Fibroblast of skin of right quadriceps (primary cell): ENCODE measurements at regions not wholly inside any gene's neighbourhood (a gene's known extent, or its start where the extent isn't known, plus 50 kb on each side); places are given as distances from the start of the nearest gene placed in this dataset.

Experiments used
- DNase-seq: peaks from one replicate; pipeline ENCODE4 v3.0.0-alpha.2; 2013

DNA sequence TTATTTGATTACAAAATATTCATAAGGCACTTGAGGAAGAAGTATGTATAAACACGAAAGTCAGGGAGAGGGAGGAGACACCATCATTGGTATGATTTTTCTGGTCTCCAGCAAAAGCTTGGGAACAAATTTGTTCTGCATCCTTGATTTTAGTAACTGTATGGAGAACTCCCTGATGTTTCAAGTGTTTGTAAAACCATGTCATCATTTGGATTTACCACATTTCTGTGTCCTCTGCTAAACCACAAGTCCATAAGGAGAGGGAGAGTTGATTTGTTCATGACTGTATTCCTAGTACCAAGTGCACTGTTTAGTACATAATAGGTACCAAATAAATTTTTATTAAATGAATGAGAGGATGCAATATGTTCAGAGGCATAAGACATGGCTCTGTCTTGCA lies 181.1 kb downstream of the BTG1 start:
- no peak for DNase-seq

GRCh38 chr12:91959220-91959619 lies 186.4 kb downstream of the BTG1 start:
- DNase-seq: no peak

DNA sequence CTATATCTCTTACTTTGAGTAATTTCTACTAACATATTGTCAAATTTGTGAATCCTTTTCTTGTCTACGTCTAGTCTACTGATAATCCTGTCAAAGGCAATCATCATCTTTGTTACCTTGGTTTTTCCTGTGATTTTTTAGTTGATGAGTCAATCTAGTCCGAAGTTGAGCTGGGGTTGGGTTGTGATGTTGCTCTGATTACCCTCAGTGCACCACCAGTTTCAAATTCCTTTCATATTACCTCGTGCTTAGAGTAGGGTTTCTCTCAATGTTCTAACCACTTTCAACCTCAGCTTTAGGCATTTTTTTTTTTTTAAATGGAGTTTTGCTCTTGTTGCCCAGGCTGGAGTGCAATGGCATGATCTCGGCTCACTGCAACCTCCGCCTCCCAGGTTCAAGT lies 186.8 kb downstream of the BTG1 start:
- DNase-seq: peak; percentile 81

DNA sequence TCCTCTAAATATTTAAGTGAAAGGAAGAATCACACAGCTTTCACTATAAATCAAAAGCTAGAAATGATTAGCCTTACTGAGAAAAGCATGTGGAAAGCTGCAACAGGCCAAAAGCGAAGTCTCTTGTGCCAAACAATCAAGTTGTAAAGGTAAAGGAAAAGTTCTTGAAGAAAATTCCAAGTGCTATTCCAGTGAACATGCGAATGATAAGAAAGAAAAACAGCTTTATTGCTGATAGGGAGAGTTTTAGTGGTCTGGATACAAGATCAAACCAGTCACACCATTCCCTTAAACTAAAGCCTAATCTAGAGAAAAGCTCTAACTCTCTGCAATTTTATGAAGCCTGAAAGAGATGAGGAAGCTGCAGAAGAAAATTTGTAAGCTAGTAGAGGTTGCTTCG lies 190.9 kb downstream of the BTG1 start:
- no peak for DNase-seq

DNA sequence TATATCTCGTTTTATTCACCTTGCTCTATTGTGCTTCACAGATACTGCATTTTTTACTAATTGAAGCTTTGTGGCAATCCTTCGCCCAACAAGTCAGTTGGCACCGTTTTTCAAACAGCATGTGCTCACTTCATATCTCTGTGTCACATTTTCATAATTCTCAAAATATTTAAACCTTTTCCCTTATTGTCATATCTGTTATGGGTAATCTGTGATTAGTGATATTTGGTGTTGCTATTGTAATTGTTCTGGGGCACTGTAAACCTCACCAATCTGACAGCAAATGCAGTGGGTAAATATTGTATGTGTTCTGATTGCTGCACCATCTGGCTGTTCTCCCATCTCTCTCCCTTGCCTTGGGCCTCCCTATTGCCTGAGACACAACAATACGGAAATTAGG lies 191.3 kb downstream of the BTG1 start:
- no peak for DNase-seq

- DNase-seq: no peak
These were observed 192.7 kb downstream of the BTG1 start for GRCh38 chr12:91952916-91953315.

GRCh38 chr12:91951571-91951970 lies 194.1 kb downstream of the BTG1 start:
- peak; percentile 19 for DNase-seq

- DNase-seq: no peak
These were observed 197.1 kb downstream of the BTG1 start for GRCh38 chr12:91948504-91948903.

- DNase-seq: no peak
These were observed 198.2 kb downstream of the BTG1 start for GRCh38 chr12:91947459-91947858.

- no peak for DNase-seq
These were observed 201.0 kb downstream of the BTG1 start for GRCh38 chr12:91944637-91945036.

DNA sequence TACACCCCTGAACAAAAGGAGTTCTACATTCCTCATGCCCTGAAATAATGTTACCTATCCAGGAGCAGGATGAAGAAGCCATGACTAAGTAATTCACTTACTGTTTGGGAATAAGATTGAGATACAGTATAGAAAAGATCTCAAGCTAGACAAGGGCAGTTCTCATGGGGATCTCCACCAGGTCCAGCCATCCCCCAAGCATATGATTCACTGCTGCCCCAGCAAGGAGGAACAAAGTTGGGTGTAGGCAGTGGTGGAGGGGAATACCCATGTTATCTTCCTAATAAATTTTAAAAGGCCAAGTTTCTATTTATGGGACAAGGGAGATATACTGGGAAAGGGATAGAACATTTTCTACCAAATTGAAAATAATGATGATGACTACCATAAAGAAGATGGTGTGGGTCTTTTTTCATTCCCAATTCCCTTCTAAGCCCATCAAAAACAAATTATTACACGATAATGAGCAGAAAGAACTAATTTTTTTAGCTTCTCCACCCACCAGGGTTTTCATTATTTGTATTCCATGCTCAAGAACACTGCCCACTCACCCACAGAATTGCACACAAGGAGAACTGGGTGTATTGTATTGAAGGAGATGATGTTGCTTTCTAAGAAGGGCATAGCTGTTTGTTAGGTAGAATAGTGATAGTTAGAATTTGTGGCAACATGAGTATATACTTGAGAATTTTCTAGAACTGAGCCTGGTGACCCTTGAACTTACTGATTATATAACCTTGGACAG lies 204.6 kb downstream of the BTG1 start:
- no peak for DNase-seq

DNA sequence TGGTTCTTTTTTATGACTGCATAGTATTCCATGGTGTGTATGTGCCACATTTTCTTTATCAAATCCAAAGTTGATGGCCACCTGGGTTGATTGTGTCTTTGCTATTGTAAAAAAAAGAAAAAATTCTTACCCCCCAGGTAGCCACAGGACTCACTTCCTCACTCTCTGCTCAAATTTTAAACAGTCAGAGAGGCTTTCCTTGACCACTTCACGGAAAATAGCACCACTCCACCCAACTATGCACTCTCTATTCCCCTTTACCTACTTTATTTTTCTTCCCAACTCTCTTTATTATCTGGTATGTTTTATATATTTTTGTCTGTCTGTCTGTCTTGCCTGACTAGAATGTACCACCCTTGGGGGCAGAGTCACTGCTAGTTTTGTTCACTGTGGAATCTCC lies 205.3 kb downstream of the BTG1 start:
- no peak for DNase-seq

GRCh38 chr12:91937706-91938105 lies 207.9 kb downstream of the BTG1 start:
- DNase-seq: no peak

DNA sequence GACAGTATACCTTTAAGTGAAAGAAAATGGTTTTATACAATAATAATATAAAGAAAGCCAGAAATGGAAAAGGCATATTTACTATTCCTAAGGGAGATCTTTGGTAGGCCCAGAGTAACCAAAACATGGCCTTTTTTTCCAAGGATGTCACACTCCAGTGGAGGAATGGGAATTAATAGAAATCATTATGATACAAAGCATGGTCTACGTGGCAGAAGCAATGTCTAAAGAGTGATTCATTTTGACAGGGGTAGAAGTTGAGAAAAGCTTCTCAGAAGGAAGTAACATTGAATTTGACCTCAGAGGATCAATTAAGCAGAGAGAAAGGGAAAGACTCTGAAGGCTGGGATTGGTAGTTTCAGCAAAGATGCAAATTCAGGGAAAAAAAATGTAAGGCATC lies 208.6 kb downstream of the BTG1 start:
- DNase-seq: no peak

GRCh38 chr12:91935296-91935695 lies 210.3 kb downstream of the BTG1 start:
- DNase-seq: no peak

DNA sequence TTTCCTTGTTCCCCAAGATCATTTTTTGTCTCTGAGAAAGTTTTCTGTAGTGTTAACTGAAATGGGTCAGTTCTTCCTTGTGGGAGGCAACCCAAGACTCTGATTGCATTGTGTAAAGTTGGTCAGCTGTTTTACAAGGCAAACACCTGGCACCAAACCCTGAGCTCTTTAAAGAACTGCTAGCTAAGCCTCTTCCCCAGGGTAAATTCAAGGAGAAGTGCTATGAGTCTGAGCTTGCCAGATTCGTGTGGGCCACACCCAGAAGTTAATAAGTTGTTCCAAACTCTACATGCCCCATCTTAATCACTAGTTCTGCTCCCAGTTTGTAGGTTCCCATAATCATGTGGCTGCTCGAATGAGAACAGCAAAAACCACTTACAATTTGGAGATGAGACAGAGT lies 214.5 kb downstream of the BTG1 start:
- DNase-seq: no peak

DNA sequence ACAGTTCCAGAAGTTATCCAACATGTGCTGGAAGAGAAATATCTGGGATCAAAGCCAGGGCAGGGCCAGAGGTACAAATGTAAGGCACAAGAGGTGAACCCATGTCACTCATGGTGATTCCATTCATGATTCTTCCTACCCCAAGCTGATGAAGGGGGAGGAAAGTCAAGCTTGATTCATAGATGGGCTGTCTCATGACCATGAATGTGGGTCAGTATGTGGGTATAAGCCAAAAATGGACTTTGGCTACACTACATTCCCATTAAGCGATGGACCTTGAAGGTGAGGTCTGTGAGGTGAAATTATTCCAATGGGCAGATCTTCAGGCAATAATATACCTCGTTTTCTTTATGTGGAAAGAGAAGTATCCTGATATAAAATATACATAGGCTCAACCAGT lies 217.1 kb downstream of the BTG1 start:
- no peak for DNase-seq

- peak; percentile 69 for DNase-seq
These were observed 218.8 kb downstream of the BTG1 start for GRCh38 chr12:91926848-91927247.

DNA sequence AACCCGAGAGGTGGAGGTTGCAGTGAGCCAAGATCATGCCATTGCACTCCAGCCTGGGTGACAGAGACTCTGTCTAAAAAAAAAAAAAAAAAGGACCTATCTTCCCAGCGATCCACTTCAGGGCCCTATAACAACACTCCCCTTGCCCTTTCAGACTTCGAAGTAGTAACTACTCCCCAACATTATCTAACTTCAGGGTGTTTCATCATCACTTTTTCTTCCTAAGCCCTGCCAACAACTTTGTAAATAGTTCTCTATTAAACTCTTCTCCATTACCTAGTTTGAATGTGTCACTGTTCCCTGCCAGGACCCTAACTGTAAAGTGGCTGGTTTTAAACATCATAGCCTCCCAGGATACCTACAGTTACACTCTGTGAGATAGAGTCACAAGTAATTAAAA lies 220.8 kb downstream of the BTG1 start:
- no peak for DNase-seq

GRCh38 chr12:91923864-91924263 lies 221.8 kb downstream of the BTG1 start:
- no peak for DNase-seq

GRCh38 chr12:91922674-91923073 lies 223.0 kb downstream of the BTG1 start:
- no peak for DNase-seq

DNA sequence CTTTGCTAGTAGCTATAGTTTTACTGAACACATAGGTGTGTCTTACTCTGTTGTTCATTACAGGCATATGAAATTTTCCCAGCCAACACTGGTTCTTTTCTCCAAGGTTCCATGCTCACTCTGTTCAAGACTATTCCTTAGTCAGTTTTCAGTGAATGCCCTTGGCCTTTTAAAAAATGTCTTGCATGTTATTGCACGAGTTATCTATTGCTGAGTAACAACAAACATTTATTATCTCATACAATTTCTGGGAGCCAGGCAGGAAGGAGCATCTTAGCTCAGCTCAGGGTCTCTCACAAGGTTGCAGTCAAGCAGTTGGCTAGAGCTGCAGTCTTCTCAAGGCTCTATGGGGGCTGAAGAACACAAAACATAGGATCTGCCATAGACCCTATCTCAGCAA lies 223.5 kb downstream of the BTG1 start:
- DNase-seq: no peak

DNA sequence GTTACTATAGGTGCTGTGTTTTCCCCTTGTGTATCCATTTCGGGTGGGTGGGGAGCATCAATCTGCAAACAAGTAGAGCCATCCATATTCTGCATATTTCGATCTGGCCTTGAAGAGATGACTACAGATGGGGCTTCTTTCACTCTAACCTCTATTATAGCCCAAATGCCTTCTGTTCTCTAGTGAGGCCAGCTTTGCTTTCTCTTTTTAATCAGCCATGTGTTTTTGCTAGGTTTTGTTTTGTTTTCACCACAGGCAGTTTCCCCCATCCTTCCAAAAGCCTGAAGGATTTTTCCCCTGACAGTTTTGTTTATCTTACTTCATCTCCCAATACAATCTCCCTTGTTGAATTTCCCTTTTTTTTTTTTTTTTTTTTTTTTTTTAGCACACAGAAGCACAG lies 224.1 kb downstream of the BTG1 start:
- no peak for DNase-seq

- no peak for DNase-seq
These were observed 224.9 kb downstream of the BTG1 start for GRCh38 chr12:91920741-91921140.

DNA sequence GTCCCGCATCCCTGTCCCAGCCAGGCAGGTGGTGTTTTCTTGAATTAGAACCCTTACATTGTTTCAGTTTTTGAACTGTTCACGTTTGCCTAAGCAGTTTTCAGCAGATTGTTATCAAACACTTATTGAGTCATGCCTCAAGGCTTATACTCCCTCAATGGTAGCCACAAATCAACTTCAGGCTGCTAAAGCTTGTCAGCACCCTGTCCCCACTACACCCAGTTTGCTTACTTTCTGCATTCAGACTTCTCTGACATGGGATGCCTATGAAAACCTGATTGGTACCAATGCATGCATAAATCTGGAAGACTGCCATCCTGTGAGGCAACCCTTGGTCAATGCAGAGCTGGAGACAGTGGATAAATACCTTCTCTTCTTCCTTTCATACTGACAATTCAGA lies 225.4 kb downstream of the BTG1 start:
- peak; percentile 92 for DNase-seq

DNA sequence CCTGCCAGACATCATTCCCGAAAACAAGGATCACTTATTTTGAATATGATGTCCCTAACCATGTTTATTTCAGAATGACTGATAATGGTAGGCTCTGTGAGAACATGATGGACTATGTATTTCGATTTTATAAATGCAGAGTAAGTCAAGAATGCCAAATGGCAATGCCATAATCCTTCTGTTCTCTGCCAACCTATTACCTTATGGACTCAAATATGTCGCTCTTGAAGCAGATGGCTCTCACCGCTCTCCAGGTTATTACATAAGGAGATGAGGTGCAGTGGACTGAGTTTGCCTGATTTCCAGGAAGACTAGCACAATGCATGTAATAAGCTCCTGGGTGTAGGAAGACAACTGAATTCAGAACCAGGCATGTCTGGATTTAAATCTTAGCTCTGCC lies 227.2 kb downstream of the BTG1 start:
- DNase-seq: no peak
